Testis (tissue), 2 donors: ENCODE measurements at regions not wholly inside any gene's neighbourhood (a gene's known extent, or its start where the extent isn't known, plus 50 kb on each side); places are given as distances from the start of the nearest gene placed in this dataset.

Experiments used
- CTCF ChIP-seq, 3 experiments: fragments of 450-650 bp in 2 of 3; fragments of 200-600 bp in 1 of 3; sonication (generic) in 1 of 3; IDR thresholded peaks; one replicate each; pipeline ENCODE4 v1.5.1; 2016 to 2019; ENCODE audit warnings: antibody characterized with exemption in 3 of 3, mild to moderate bottlenecking in 2 of 3, moderate library complexity in 1 of 3
- POLR2A ChIP-seq: fragments of 450-650 bp; IDR thresholded peaks from one replicate; pipeline ENCODE4 v1.6.1; 2017; ENCODE audit warnings: antibody characterized with exemption, mild to moderate bottlenecking, moderate library complexity

- TF ChIP-seq POLR2A = no peak
- no peak for TF ChIP-seq CTCF (IDR thresholded peaks at IDR 0.05)
Observed at GRCh38 chr1:234683127-234683860, 73.3 kb upstream of the IRF2BP2 start.
